Testis (tissue), 2 donors: ENCODE measurements at regions not wholly inside any gene's neighbourhood (a gene's known extent, or its start where the extent isn't known, plus 50 kb on each side); places are given as distances from the start of the nearest gene placed in this dataset.

Experiments used
- DNase-seq: peaks from one replicate; pipeline ENCODE4 v3.0.0-alpha.2; 2019
- H3K27ac ChIP-seq, 2 donors: fragments of 200-600 bp; sonication (generic); one replicate each; pipeline ENCODE4 v1.5.1; 2019
- H3K27me3 ChIP-seq: fragments of 200-600 bp; sonication (generic); one replicate; pipeline ENCODE4 v1.5.1; 2019
- H3K36me3 ChIP-seq: fragments of 200-600 bp; sonication (generic); one replicate; pipeline ENCODE4 v1.5.1; 2017; ENCODE audit warnings: low read depth; ENCODE audit errors: missing control alignments
- H3K4me1 ChIP-seq: fragments of 200-600 bp; sonication (generic); one replicate; pipeline ENCODE4 v1.5.1; 2019
- H3K4me3 ChIP-seq, 2 donors: fragments of 200-600 bp; sonication (generic); one replicate each; pipeline ENCODE4 v1.5.1; 2017 to 2019
- H3K9me3 ChIP-seq: fragments of 200-600 bp; sonication (generic); one replicate; pipeline ENCODE4 v1.5.1; 2017
- CTCF ChIP-seq, 3 experiments: fragments of 450-650 bp in 2 of 3; fragments of 200-600 bp in 1 of 3; sonication (generic) in 1 of 3; IDR thresholded peaks; one replicate each; pipeline ENCODE4 v1.5.1; 2016 to 2019; ENCODE audit warnings: antibody characterized with exemption in 3 of 3, mild to moderate bottlenecking in 2 of 3, moderate library complexity in 1 of 3
- POLR2A ChIP-seq: fragments of 450-650 bp; IDR thresholded peaks from one replicate; pipeline ENCODE4 v1.6.1; 2017; ENCODE audit warnings: antibody characterized with exemption, mild to moderate bottlenecking, moderate library complexity
- WGBS, 2 donors: methylation state at CpG; one replicate each; pipeline ENCODE4 v1.1.5; 2018; 5-methylcytosine and 5-hydroxymethylcytosine counted together
- intact Hi-C: fragments of 100-400 bp; cut with DNase I; formaldehyde crosslinking; loops from one replicate; pipeline ENCODE4 v1.15.1; 2023; ENCODE audit warnings: low total_unique reads

- no peaks in the 10 kb centered on the region for H3K4me1 ChIP-seq
- intact Hi-C loops: no loop called here
Observed at GRCh38 chr13:93086329-93086728, 140.3 kb upstream of the GPC6 start.

GRCh38 chr13:93098972-93099371, 127.6 kb upstream of the GPC6 start:
- Histone ChIP-seq H3K9me3 (no peaks in the 10 kb centered on the region), H3K4me1 (no peaks in the 10 kb centered on the region), H3K36me3 (no peaks in the 10 kb centered on the region), H3K4me3 (no peak overlapping the region), H3K27me3 (no peaks in the 10 kb centered on the region), H3K27ac (no peak overlapping the region)
- TF ChIP-seq CTCF (IDR thresholded peaks at IDR 0.05): no peak
- intact Hi-C loops: no loop called here
- WGBS, 2 donors: 84 to 97% methylated on average over 6 of the region's 6 CpGs
- no peak for DNase-seq

More at GRCh38 chr13:93086329-93086728, 140.3 kb upstream of the GPC6 start:
- no peak for TF ChIP-seq CTCF (IDR thresholded peaks at IDR 0.05)
- TF ChIP-seq POLR2A: no peak
- no peak for DNase-seq
- Histone ChIP-seq H3K9me3 (no peaks in the 10 kb centered on the region), H3K4me3 (no peak overlapping the region), H3K36me3 (no peaks in the 10 kb centered on the region), H3K27ac (no peak overlapping the region), H3K27me3 (no peaks in the 10 kb centered on the region)
- 63 to 69% methylated on average over 2 of the region's 2 CpGs for WGBS, 2 donors

- TF ChIP-seq POLR2A (no peak), CTCF (IDR thresholded peaks at IDR 0.05) (no peak)
- intact Hi-C loops: no loop called here
- Histone ChIP-seq H3K27me3 (no peaks in the 10 kb centered on the region), H3K4me1 (no peaks in the 10 kb centered on the region), H3K4me3 (no peak overlapping the region), H3K27ac (no peak overlapping the region), H3K36me3 (no peaks in the 10 kb centered on the region), H3K9me3 (no peaks in the 10 kb centered on the region)
- 68 to 73% methylated on average over 2 of the region's 2 CpGs for WGBS, 2 donors
- no peak for DNase-seq
Observed at GRCh38 chr13:93101226-93101734, 125.3 kb upstream of the GPC6 start.

GRCh38 chr13:93104270-93104669, 122.3 kb upstream of the GPC6 start:
- WGBS, 2 donors: 68 to 75% methylated on average over 6 of the region's 6 CpGs
- TF ChIP-seq CTCF (IDR thresholded peaks at IDR 0.05) (no peak), POLR2A (no peak)
- Histone ChIP-seq H3K4me3 (no peak overlapping the region), H3K4me1 (no peaks in the 10 kb centered on the region), H3K27me3 (no peaks in the 10 kb centered on the region), H3K36me3 (no peaks in the 10 kb centered on the region), H3K27ac (no peak overlapping the region), H3K9me3 (no peaks in the 10 kb centered on the region)
- intact Hi-C loops: no loop called here
- no peak for DNase-seq

GRCh38 chr13:93108111-93108601, 118.5 kb upstream of the GPC6 start:
- no peak overlapping the region for H3K4me3 ChIP-seq
- no peaks in the 10 kb centered on the region for H3K4me1 ChIP-seq
- H3K9me3 ChIP-seq: no peaks in the 10 kb centered on the region
- no peak overlapping the region for H3K27ac ChIP-seq
- no peaks in the 10 kb centered on the region for H3K36me3 ChIP-seq
- DNase-seq: no peak
- no peaks in the 10 kb centered on the region for H3K27me3 ChIP-seq
- intact Hi-C loops: no loop called here
- WGBS, 2 donors: 51 to 53% methylated on average over 4 of the region's 4 CpGs
- TF ChIP-seq CTCF (IDR thresholded peaks at IDR 0.05): no peak
- no peak for TF ChIP-seq POLR2A
